A673 (cell line): ENCODE measurements at regions not wholly inside any gene's neighbourhood (a gene's known extent, or its start where the extent isn't known, plus 50 kb on each side); places are given as distances from the start of the nearest gene placed in this dataset.

ENCODE experiments used
- EZH2 ChIP-seq: fragments of 200-600 bp; sonication (generic); IDR thresholded peaks from 2 replicates; pipeline ENCODE4 v1.6.1; 2017; ENCODE audit warnings: borderline replicate concordance, low read depth, mild to moderate bottlenecking, mixed read lengths, antibody characterized with exemption, low read length; ENCODE audit not compliant: poor library complexity, severe bottlenecking
- TF ChIP-seq, protein P1 (sequence below): fragments of 300-800, 200-600 bp; sonication (generic); conservative IDR thresholded peaks from 2 replicates; pipeline ENCODE4 v1.5.1; 2017; ENCODE audit warnings: low read depth, mild to moderate bottlenecking, antibody characterized with exemption, low read length, moderate library complexity, mixed read lengths

DNA sequence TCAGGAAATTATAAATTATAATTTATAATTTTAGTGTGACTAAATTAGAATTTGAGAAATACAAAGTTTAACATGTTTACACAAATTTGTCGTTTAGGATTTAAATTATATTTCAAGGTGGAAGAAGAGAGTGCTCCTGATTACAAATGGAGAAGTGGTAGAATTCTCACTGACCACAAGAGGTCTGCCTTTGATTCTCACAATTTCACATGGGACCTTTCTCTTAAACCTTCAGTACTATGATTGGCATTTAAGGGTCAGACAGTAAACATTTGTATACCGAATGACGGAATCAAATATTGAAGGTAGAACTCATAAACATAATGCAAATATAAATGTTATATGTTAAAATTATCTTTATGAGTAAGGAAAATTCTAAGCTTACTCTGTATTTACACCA, 171.7 kb downstream of the SLIT2 start:
- TF ChIP-seq, protein P1, sequence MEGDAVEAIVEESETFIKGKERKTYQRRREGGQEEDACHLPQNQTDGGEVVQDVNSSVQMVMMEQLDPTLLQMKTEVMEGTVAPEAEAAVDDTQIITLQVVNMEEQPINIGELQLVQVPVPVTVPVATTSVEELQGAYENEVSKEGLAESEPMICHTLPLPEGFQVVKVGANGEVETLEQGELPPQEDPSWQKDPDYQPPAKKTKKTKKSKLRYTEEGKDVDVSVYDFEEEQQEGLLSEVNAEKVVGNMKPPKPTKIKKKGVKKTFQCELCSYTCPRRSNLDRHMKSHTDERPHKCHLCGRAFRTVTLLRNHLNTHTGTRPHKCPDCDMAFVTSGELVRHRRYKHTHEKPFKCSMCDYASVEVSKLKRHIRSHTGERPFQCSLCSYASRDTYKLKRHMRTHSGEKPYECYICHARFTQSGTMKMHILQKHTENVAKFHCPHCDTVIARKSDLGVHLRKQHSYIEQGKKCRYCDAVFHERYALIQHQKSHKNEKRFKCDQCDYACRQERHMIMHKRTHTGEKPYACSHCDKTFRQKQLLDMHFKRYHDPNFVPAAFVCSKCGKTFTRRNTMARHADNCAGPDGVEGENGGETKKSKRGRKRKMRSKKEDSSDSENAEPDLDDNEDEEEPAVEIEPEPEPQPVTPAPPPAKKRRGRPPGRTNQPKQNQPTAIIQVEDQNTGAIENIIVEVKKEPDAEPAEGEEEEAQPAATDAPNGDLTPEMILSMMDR, result no peak
- TF ChIP-seq EZH2, result no peak
